Panc1 (cell line): ENCODE measurements at regions not wholly inside any gene's neighbourhood (a gene's known extent, or its start where the extent isn't known, plus 50 kb on each side); places are given as distances from the start of the nearest gene placed in this dataset.

ENCODE experiments used
- ATAC-seq: fragments of 200-7000 bp; cut with Tn5 transposase; 2 replicates; pipeline ENCODE4 v1.9.1; 2020; ENCODE audit warnings: mild to moderate bottlenecking, moderate library complexity
- BruUV-seq: library from RNA; stranded (reverse); fragments of 400-500 nt; replicated peaks from 2 replicates; lab custom pipeline; 2021; lab: Mats Ljungman, UMichigan
- CTCF ChIA-PET: fragments of 300-600 bp; sonication (Branson Sonifier 250); formaldehyde crosslinking; loops from one replicate; lab custom pipeline; 2022; ENCODE audit warnings: antibody characterized with exemption; lab: Charles Lee
- POLR2A ChIA-PET: fragments of 300-600 bp; sonication (Branson Sonifier 250); formaldehyde crosslinking; loops from one replicate; lab custom pipeline; 2022; ENCODE audit warnings: antibody characterized with exemption; lab: Charles Lee
- DNase-seq: peaks from one replicate; pipeline ENCODE4 v3.0.0-alpha.2; 2010; ENCODE audit warnings: low read depth, low spot score
- H3K27ac ChIP-seq: 2 replicates; pipeline ENCODE4 v1.5.1; 2011; ENCODE audit warnings: mild to moderate bottlenecking, low read length, inconsistent platforms
- H3K27me3 ChIP-seq: fragments of 200-500 bp; sonication (Bioruptor generic); 2 replicates; pipeline ENCODE4 v1.6.0; 2014; ENCODE audit warnings: low read length, inconsistent platforms; ENCODE audit not compliant: control insufficient read depth, insufficient read depth
- H3K36me3 ChIP-seq: fragments of 200-500 bp; sonication (Bioruptor generic); 2 replicates; pipeline ENCODE4 v1.5.1; 2014; ENCODE audit warnings: inconsistent platforms, mild to moderate bottlenecking, low read length, moderate library complexity; ENCODE audit not compliant: control insufficient read depth, insufficient read depth
- H3K4me1 ChIP-seq: 2 replicates; pipeline ENCODE4 v1.5.1; 2011; ENCODE audit warnings: inconsistent platforms, mild to moderate bottlenecking, low read length, moderate library complexity; ENCODE audit not compliant: control insufficient read depth, insufficient read depth
- H3K4me3 ChIP-seq, 2 experiments: 2 replicates each; pipeline ENCODE4 v1.5.1; 2011 to 2012; ENCODE audit warnings: low read depth in 2 of 2, low read length in 2 of 2, mild to moderate bottlenecking in 2 of 2, inconsistent platforms in 1 of 2, moderate library complexity in 1 of 2
- H3K9me3 ChIP-seq: fragments of 200-500 bp; sonication (Bioruptor generic); 2 replicates; pipeline ENCODE4 v1.5.1; 2014; ENCODE audit warnings: low read depth, mild to moderate bottlenecking, inconsistent platforms, low read length, moderate library complexity; ENCODE audit not compliant: control insufficient read depth, insufficient read depth
- CTCF ChIP-seq: fragments of 450-650 bp; IDR thresholded peaks from 2 replicates; pipeline ENCODE4 v1.5.1; 2017; ENCODE audit warnings: mild to moderate bottlenecking
- POLR2AphosphoS5 ChIP-seq: IDR thresholded peaks from 2 replicates; pipeline ENCODE4 v1.6.1; 2012; ENCODE audit warnings: mild to moderate bottlenecking, low read depth, low read length, moderate library complexity
- REST ChIP-seq, 2 experiments: IDR thresholded peaks; 2 replicates each; pipeline ENCODE4 v1.6.1; 2011 to 2012; ENCODE audit warnings: low read depth in 2 of 2, control low read depth in 1 of 2, low read length in 1 of 2, mild to moderate bottlenecking in 1 of 2, moderate library complexity in 1 of 2; ENCODE audit not compliant: insufficient read depth in 1 of 2
- SIN3A ChIP-seq: IDR thresholded peaks from 2 replicates; pipeline ENCODE4 v1.6.1; 2012; ENCODE audit warnings: low read depth, mild to moderate bottlenecking, low read length, moderate library complexity, borderline replicate concordance; ENCODE audit not compliant: insufficient read depth
- TCF7L2 ChIP-seq: IDR thresholded peaks from 2 replicates; pipeline ENCODE4 v1.6.1; 2011; ENCODE audit warnings: mild to moderate bottlenecking, low read depth, low read length, inconsistent platforms
- in situ Hi-C: cut with HindIII; loops from 2 replicates; pipeline ENCODE4 v1.10.0; 2016; ENCODE audit warnings: low sequenced_read_pairs, low pct_unique_long_range_greater_than_20kb
- intact Hi-C: fragments of 100-400 bp; cut with micrococcal nuclease; formaldehyde crosslinking; loops from one replicate; pipeline ENCODE4 v1.10.0; 2022; ENCODE audit not compliant: unreplicated experiment

DNA sequence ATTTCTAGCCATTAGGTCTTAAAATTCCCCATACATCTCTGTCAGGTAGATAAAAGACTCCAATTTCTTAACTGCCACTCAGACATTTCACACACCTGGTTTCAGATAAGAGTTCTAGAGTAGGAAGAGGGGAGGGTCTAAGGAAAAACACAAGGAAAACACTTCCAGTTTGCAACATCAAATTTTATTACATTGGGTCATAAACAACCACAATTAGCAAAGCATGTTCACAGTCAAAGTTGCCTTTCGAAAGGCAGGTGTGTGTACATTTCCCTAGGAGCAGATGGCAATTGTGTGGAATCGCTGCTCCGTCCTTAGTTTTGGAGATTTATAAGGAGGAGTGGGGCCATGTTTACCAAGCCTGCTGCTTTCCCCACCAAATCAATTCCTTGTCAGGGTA, 120.8 kb downstream of the DMRT2 start:
- TF ChIP-seq REST (IDR thresholded peaks at IDR 0.05; ENCODE audit: insufficient read depth in 1 of 2, low read depth in 2 of 2, low read length in 1 of 2) (no peak), POLR2AphosphoS5 (no peak), CTCF (no peak), SIN3A (no peak), TCF7L2 (no peak)
- no peak overlapping the region for H3K4me3 ChIP-seq
- DNase-seq (no peak), ATAC-seq (no peak)
- in situ Hi-C loops, result no loop called here
- H3K36me3 ChIP-seq, result no peaks in the 10 kb centered on the region
- CTCF ChIA-PET, result no interaction called here
- H3K27me3 ChIP-seq, result no peaks in the 10 kb centered on the region
- POLR2A ChIA-PET, result no interaction called here
- intact Hi-C loops, result no loop called here
- BruUV-seq, result no TSS peak
- H3K4me1 ChIP-seq, result no peaks in the 10 kb centered on the region
- no peak overlapping the region for H3K27ac ChIP-seq
- no peaks in the 10 kb centered on the region for H3K9me3 ChIP-seq

DNA sequence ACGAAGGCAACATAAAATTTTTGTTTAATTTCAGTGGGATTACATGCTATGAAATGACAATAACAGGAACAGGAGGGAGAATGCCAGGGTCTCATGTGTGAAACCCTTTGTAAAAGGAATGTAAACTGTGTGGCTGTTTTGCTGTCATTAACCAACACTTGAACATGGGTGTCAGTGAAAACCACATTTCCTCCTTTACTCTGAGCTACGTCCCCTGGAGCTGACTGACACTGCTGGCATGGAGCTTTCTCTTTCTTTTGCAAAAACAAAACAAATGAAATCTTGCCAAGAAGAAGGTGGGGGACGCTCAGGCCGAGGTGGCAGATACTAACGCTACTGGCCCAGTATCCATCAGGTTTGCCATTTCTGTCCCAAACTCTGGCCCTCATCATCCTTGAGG, 121.4 kb downstream of the DMRT2 start:
- no peaks in the 10 kb centered on the region for H3K36me3 ChIP-seq
- ATAC-seq (no peak), DNase-seq (no peak)
- H3K4me1 ChIP-seq, result no peaks in the 10 kb centered on the region
- no peaks in the 10 kb centered on the region for H3K27me3 ChIP-seq
- H3K9me3 ChIP-seq, result no peaks in the 10 kb centered on the region
- no peak overlapping the region for H3K27ac ChIP-seq
- in situ Hi-C loops, result no loop called here
- ChIA-PET CTCF (no interaction called here), POLR2A (no interaction called here)
- H3K4me3 ChIP-seq, result no peak overlapping the region
- no peak for TF ChIP-seq SIN3A
- no peak for TF ChIP-seq TCF7L2
- TF ChIP-seq CTCF, result no peak
- no peak for TF ChIP-seq REST (IDR thresholded peaks at IDR 0.05; ENCODE audit: insufficient read depth in 1 of 2, low read depth in 2 of 2, low read length in 1 of 2)
- no peak for TF ChIP-seq POLR2AphosphoS5
- BruUV-seq, result no TSS peak
- intact Hi-C loops, result no loop called here
